H1 (cell line): ENCODE measurements at regions not wholly inside any gene's neighbourhood (a gene's known extent, or its start where the extent isn't known, plus 50 kb on each side); places are given as distances from the start of the nearest gene placed in this dataset.

ENCODE experiments used
- CTCF ChIA-PET: fragments of 300-600 bp; sonication (Branson Sonifier 250); formaldehyde crosslinking; loops from one replicate; lab custom pipeline; 2021; ENCODE audit not compliant: partially characterized antibody; lab: Charles Lee
- POLR2A ChIA-PET: fragments of 300-600 bp; sonication (Branson Sonifier 250); formaldehyde crosslinking; loops from one replicate; lab custom pipeline; 2021; ENCODE audit warnings: inconsistent platforms; ENCODE audit not compliant: partially characterized antibody; lab: Charles Lee
- DNase-seq, 2 experiments: peaks; one replicate each; pipeline versions ENCODE4 v3.0.0 to v3.0.0-alpha.2; 2010 to 2022; ENCODE audit warnings: low spot score in 2 of 2, low read depth in 1 of 2, mixed read lengths in 1 of 2
- FAIRE-seq: peaks from 2 replicates; lab custom pipeline; 2011; peaks lifted over from hg19 to GRCh38; lab: Jason Lieb, UNC
- H2AFZ ChIP-seq: 2 replicates; pipeline ENCODE4 v1.8.1; 2012; ENCODE audit warnings: low read length, inconsistent platforms
- H2AK5ac ChIP-seq: 2 replicates; pipeline ENCODE4 v1.6.1; 2013; ENCODE audit warnings: low read depth, low read length
- H2BK120ac ChIP-seq: replicated peaks from 2 replicates; pipeline ENCODE3; 2013; ENCODE audit warnings: low read depth, low read length, inconsistent platforms
- H2BK12ac ChIP-seq: 2 replicates; pipeline ENCODE4 v1.6.1; 2013; ENCODE audit warnings: low read depth, low read length
- H2BK15ac ChIP-seq: 2 replicates; pipeline ENCODE4 v1.6.1; 2013; ENCODE audit warnings: low read length
- H2BK20ac ChIP-seq: 2 replicates; pipeline ENCODE4 v1.6.1; 2013; ENCODE audit warnings: low read length
- H2BK5ac ChIP-seq: 2 replicates; pipeline ENCODE4 v1.6.1; 2013; ENCODE audit warnings: low read depth, low read length
- H3K14ac ChIP-seq: 2 replicates; pipeline ENCODE4 v1.6.1; 2013; ENCODE audit warnings: inconsistent platforms; ENCODE audit not compliant: insufficient read length
- H3K18ac ChIP-seq: 2 replicates; pipeline ENCODE4 v1.6.1; 2013; ENCODE audit warnings: low read length; ENCODE audit errors: extremely low read depth
- H3K23ac ChIP-seq: 2 replicates; pipeline ENCODE4 v1.6.1; 2013; ENCODE audit warnings: inconsistent platforms; ENCODE audit not compliant: insufficient read length
- H3K23me2 ChIP-seq: 2 replicates; pipeline ENCODE4 v1.6.1; 2013; ENCODE audit warnings: low read depth, low read length
- H3K27ac ChIP-seq: 2 replicates; pipeline ENCODE4 v1.6.1; 2011; ENCODE audit warnings: low read depth, low read length, inconsistent platforms
- H3K27me3 ChIP-seq, 4 experiments: replicated peaks in 1 of 4; 1 replicate in 1 of 4; 2 replicates in 3 of 4; pipeline versions ENCODE4 v1.6.1 to v1.8.1; 2011 to 2013; ENCODE audit warnings: low read length in 3 of 4, mild to moderate bottlenecking in 3 of 4, inconsistent platforms in 2 of 4, mixed read lengths in 2 of 4, moderate library complexity in 1 of 4; ENCODE audit not compliant: control insufficient read depth in 3 of 4, insufficient read depth in 3 of 4; ENCODE audit errors: extremely low read depth in 1 of 4
- H3K36me3 ChIP-seq, 4 experiments: 2 replicates each; pipeline versions ENCODE4 v1.6.1 to v1.8.1; 2011 to 2013; ENCODE audit warnings: mild to moderate bottlenecking in 4 of 4, low read length in 3 of 4, moderate library complexity in 2 of 4, control low read depth in 1 of 4, inconsistent platforms in 1 of 4; ENCODE audit not compliant: insufficient read depth in 4 of 4, control insufficient read depth in 2 of 4
- H3K4ac ChIP-seq: replicated peaks from 2 replicates; pipeline ENCODE3; 2013; ENCODE audit warnings: low read length, low read depth, mixed read lengths, inconsistent platforms; ENCODE audit not compliant: insufficient read length
- H3K4me1 ChIP-seq, 4 experiments: replicated peaks in 1 of 4; 1 replicate in 1 of 4; 2 replicates in 3 of 4; pipeline versions ENCODE4 v1.6.1 to v1.8.1; 2011 to 2013; ENCODE audit warnings: low read length in 3 of 4, inconsistent platforms in 2 of 4, mixed read lengths in 1 of 4; ENCODE audit not compliant: insufficient read depth in 4 of 4, control insufficient read depth in 3 of 4
- H3K4me2 ChIP-seq, 2 experiments: 2 replicates each; pipeline versions ENCODE4 v1.6.1 to v1.8.1; 2011 to 2013; ENCODE audit warnings: low read depth in 2 of 2, low read length in 2 of 2, control low read depth in 1 of 2, inconsistent platforms in 1 of 2, mild to moderate bottlenecking in 1 of 2; ENCODE audit not compliant: insufficient read depth in 1 of 2
- H3K4me3 ChIP-seq, 4 experiments: fragments of 200-600, 300-600 bp in 1 of 4; sonication (generic), shearing (Covaris generic), sonication (Bioruptor Twin) in 1 of 4; 2 replicates each; pipeline versions ENCODE4 v1.5.1 to v1.8.1; 2011 to 2016; ENCODE audit warnings: low read length in 4 of 4, low read depth in 3 of 4, control low read depth in 2 of 4, inconsistent platforms in 2 of 4, mild to moderate bottlenecking in 2 of 4, mixed read lengths in 1 of 4, moderate library complexity in 1 of 4; ENCODE audit not compliant: insufficient read depth in 2 of 4; ENCODE audit errors: extremely low read depth in 1 of 4
- H3K56ac ChIP-seq: replicated peaks from 2 replicates; pipeline ENCODE3; 2013; ENCODE audit warnings: low read depth, mild to moderate bottlenecking, mixed read lengths, low read length, inconsistent platforms; ENCODE audit not compliant: insufficient read length
- H3K79me1 ChIP-seq: 2 replicates; pipeline ENCODE4 v1.6.1; 2013; ENCODE audit warnings: low read depth, low read length, control low read depth
- H3K79me2 ChIP-seq, 2 experiments: 2 replicates each; pipeline versions ENCODE4 v1.6.1 to v1.8.1; 2012 to 2013; ENCODE audit warnings: low read length in 2 of 2, mild to moderate bottlenecking in 2 of 2, inconsistent platforms in 1 of 2; ENCODE audit not compliant: insufficient read depth in 2 of 2, control insufficient read depth in 1 of 2
- H3K9ac ChIP-seq, 4 experiments: replicated peaks in 1 of 4; 1 replicate in 1 of 4; 2 replicates in 3 of 4; pipeline versions ENCODE4 v1.6.1 to v1.8.1; 2011 to 2013; ENCODE audit warnings: low read depth in 3 of 4, low read length in 3 of 4, control low read depth in 2 of 4, mild to moderate bottlenecking in 2 of 4, moderate library complexity in 2 of 4, inconsistent platforms in 1 of 4; ENCODE audit errors: extremely low read depth in 1 of 4
- H3K9me3 ChIP-seq, 2 experiments: 2 replicates each; pipeline versions ENCODE4 v1.6.1 to v1.8.1; 2012 to 2013; ENCODE audit warnings: mild to moderate bottlenecking in 2 of 2, moderate library complexity in 2 of 2, control low read depth in 1 of 2, inconsistent platforms in 1 of 2, low read depth in 1 of 2, low read length in 1 of 2, mixed read lengths in 1 of 2; ENCODE audit not compliant: insufficient read depth in 2 of 2
- H4K20me1 ChIP-seq, 2 experiments: replicated peaks in 1 of 2; 2 replicates each; pipeline versions ENCODE3 to v1.8.1; 2011 to 2013; ENCODE audit warnings: inconsistent platforms in 2 of 2, low read length in 2 of 2, mild to moderate bottlenecking in 1 of 2; ENCODE audit not compliant: insufficient read depth in 2 of 2, control insufficient read depth in 1 of 2
- H4K5ac ChIP-seq: 2 replicates; pipeline ENCODE4 v1.6.1; 2013; ENCODE audit warnings: low read length, low read depth, mixed read lengths, inconsistent platforms; ENCODE audit not compliant: insufficient read length
- H4K8ac ChIP-seq: 2 replicates; pipeline ENCODE4 v1.8.0; 2013; ENCODE audit warnings: mild to moderate bottlenecking, moderate library complexity, low read length, inconsistent platforms; ENCODE audit not compliant: insufficient read depth; ENCODE audit errors: extremely low read depth
- H4K91ac ChIP-seq: replicated peaks from 2 replicates; pipeline ENCODE3; 2013; ENCODE audit warnings: low read length, mixed read lengths, inconsistent platforms; ENCODE audit not compliant: insufficient read length
- CEBPB ChIP-seq: IDR thresholded peaks from 2 replicates; pipeline ENCODE4 v1.6.1; 2012; ENCODE audit warnings: low read depth, low read length
- WGBS, 2 experiments: shearing (Covaris generic) in 1 of 2; methylation state at CpG; one replicate each; pipeline versions ENCODE4 v1.1.6 to v1.1.7; 2013 to 2015; ENCODE audit warnings: low lambda C conversion rate in 2 of 2, mixed read lengths in 2 of 2, inconsistent platforms in 1 of 2, low coverage in 1 of 2, missing lambda C conversion rate in 1 of 2; ENCODE audit not compliant: insufficient replicate concordance in 2 of 2, insufficient coverage in 1 of 2, insufficient read length in 1 of 2; ENCODE audit errors: extremely low coverage in 1 of 2, missing lambda C conversion rate in 1 of 2; 5-methylcytosine and 5-hydroxymethylcytosine counted together

GRCh38 chr16:59605706-59606105 is 871.6 kb upstream of the GOT2 start:
- H3K9ac ChIP-seq: no peak overlapping the region
- H4K20me1 ChIP-seq: no peaks in the 10 kb centered on the region
- H3K36me3 ChIP-seq: no peaks in the 10 kb centered on the region
- H2AK5ac ChIP-seq: no peak overlapping the region
- no peak overlapping the region for H3K18ac ChIP-seq
- DNase-seq: no peak
- H3K23ac ChIP-seq: no peak overlapping the region
- no peak overlapping the region for H4K91ac ChIP-seq
- H2BK15ac ChIP-seq: no peak overlapping the region
- H2BK20ac ChIP-seq: no peak overlapping the region
- no peak overlapping the region for H4K5ac ChIP-seq
- H3K4me1 ChIP-seq: no peaks in the 10 kb centered on the region
- H3K14ac ChIP-seq: no peak overlapping the region
- CTCF ChIA-PET: no interaction called here
- TF ChIP-seq CEBPB: no peak
- TF ChIP-seq, all 59 proteins: peak for 0
- H4K8ac ChIP-seq: no peak overlapping the region
- H2BK120ac ChIP-seq: no peak overlapping the region
- no peak overlapping the region for H2BK12ac ChIP-seq
- POLR2A ChIA-PET: no interaction called here
- no peaks in the 10 kb centered on the region for H3K79me2 ChIP-seq
- H3K79me1 ChIP-seq: no peaks in the 10 kb centered on the region
- WGBS, 2 experiments: 90% methylated on average over 2 of the region's 2 CpGs; no CpG with 5 or more reads in 1 of the 2 experiments
- H3K4me2 ChIP-seq: no peak overlapping the region
- H3K4ac ChIP-seq: no peak overlapping the region
- no peaks in the 10 kb centered on the region for H3K23me2 ChIP-seq
- no peak overlapping the region for H3K27ac ChIP-seq
- no peaks in the 10 kb centered on the region for H3K27me3 ChIP-seq
- H2AFZ ChIP-seq: no peak overlapping the region
- H3K4me3 ChIP-seq: no peak overlapping the region
- no peaks in the 10 kb centered on the region for H3K9me3 ChIP-seq
- FAIRE-seq: no peak
- no peak overlapping the region for H3K56ac ChIP-seq
- no peak overlapping the region for H2BK5ac ChIP-seq
